Stimulated activated CD8-positive, alpha-beta memory T cell treated with anti-CD3 and anti-CD28 coated beads, Interleukin-7, amount 100 ng/mL, for 24 hours (primary cell): ENCODE measurements at regions not wholly inside any gene's neighbourhood (a gene's known extent, or its start where the extent isn't known, plus 50 kb on each side); places are given as distances from the start of the nearest gene placed in this dataset.
"Not testable (repeated sequence)": the region's sequence is repeated elsewhere in the genome, so short reads cannot be mapped to it uniquely, and the experiment has no call there.

Experiments
- DNase-seq: peaks from one replicate; pipeline ENCODE4 v3.0.0-alpha.2; 2020; ENCODE audit warnings: low read depth

- DNase-seq, result no peak
Observed at GRCh38 chr12:131250028-131250950, 296.6 kb downstream of the ADGRD1 start.

GRCh38 chr12:131250951-131251315 lies 297.2 kb downstream of the ADGRD1 start:
- DNase-seq, result no peak

- DNase-seq, result no peak
Observed at GRCh38 chr12:131251336-131252101, 297.8 kb downstream of the ADGRD1 start.

GRCh38 chr12:131253376-131254026 lies 299.8 kb downstream of the ADGRD1 start:
- DNase-seq, result no peak

- no peak for DNase-seq
Observed at GRCh38 chr12:131254374-131254773, 300.7 kb downstream of the ADGRD1 start.

- no peak for DNase-seq
Observed at GRCh38 chr12:131258398-131258797, 304.7 kb downstream of the ADGRD1 start.

- DNase-seq, result no peak
Observed at GRCh38 chr12:131260251-131260905, 306.7 kb downstream of the ADGRD1 start.

GRCh38 chr12:131260954-131261353 lies 307.2 kb downstream of the ADGRD1 start:
- DNase-seq, result no peak

GRCh38 chr12:131261906-131262305 lies 308.2 kb downstream of the ADGRD1 start:
- DNase-seq, result no peak

GRCh38 chr12:131263626-131264025 lies 309.9 kb downstream of the ADGRD1 start:
- DNase-seq, result no peak

- DNase-seq, result no peak
Observed at GRCh38 chr12:131264635-131265034, 310.9 kb downstream of the ADGRD1 start.

- no peak for DNase-seq
Observed at GRCh38 chr12:131266591-131267467, 313.1 kb downstream of the ADGRD1 start.

- no peak for DNase-seq
Observed at GRCh38 chr12:131267576-131267975, 313.9 kb downstream of the ADGRD1 start.

- not testable (repeated sequence) for DNase-seq
Observed at GRCh38 chr12:131268123-131268522, 314.4 kb downstream of the ADGRD1 start.

GRCh38 chr12:131268571-131268970 lies 314.9 kb downstream of the ADGRD1 start:
- DNase-seq, result not testable (repeated sequence)

GRCh38 chr12:131269551-131269950 lies 315.8 kb downstream of the ADGRD1 start:
- no peak for DNase-seq

GRCh38 chr12:131269977-131270376 lies 316.3 kb downstream of the ADGRD1 start:
- not testable (repeated sequence) for DNase-seq

- DNase-seq, result no peak
Observed at GRCh38 chr12:131271724-131272123, 318.0 kb downstream of the ADGRD1 start.

- DNase-seq, result not testable (repeated sequence)
Observed at GRCh38 chr12:131272283-131272814, 318.6 kb downstream of the ADGRD1 start.

GRCh38 chr12:131273291-131273845 lies 319.7 kb downstream of the ADGRD1 start:
- DNase-seq, result no peak
